HFFc6 (cell line): ENCODE measurements at regions not wholly inside any gene's neighbourhood (a gene's known extent, or its start where the extent isn't known, plus 50 kb on each side); places are given as distances from the start of the nearest gene placed in this dataset.

Experiments used
- DNase-seq: peaks from one replicate; pipeline ENCODE4 v3.0.0-alpha.2; 2018
- H3K27ac Mint-ChIP-seq: 2 replicates; pipeline ENCODE4 v1.8.0; 2020; ENCODE audit warnings: mild to moderate bottlenecking, mixed read lengths
- H3K27me3 Mint-ChIP-seq: 2 replicates; pipeline ENCODE4 v1.8.0; 2021; ENCODE audit warnings: mild to moderate bottlenecking, moderate library complexity, mixed read lengths; ENCODE audit not compliant: insufficient read depth
- H3K36me3 Mint-ChIP-seq: 2 replicates; pipeline ENCODE4 v1.8.0; 2021; ENCODE audit warnings: low read depth, mixed read lengths
- H3K4me1 Mint-ChIP-seq: 2 replicates; pipeline ENCODE4 v1.8.0; 2020; ENCODE audit warnings: low read depth, mixed read lengths
- H3K4me3 Mint-ChIP-seq: 2 replicates; pipeline ENCODE4 v1.8.0; 2020; ENCODE audit warnings: mild to moderate bottlenecking, moderate library complexity, mixed read lengths
- H3K9me3 Mint-ChIP-seq: 2 replicates; pipeline ENCODE4 v1.8.0; 2020; ENCODE audit warnings: mild to moderate bottlenecking, mixed read lengths
- CTCF ChIP-seq: fragments of 200-600 bp; sonication (generic); IDR thresholded peaks from 2 replicates; pipeline ENCODE4 v1.5.0; 2021; ENCODE audit warnings: antibody characterized with exemption, mild to moderate bottlenecking

GRCh38 chr15:87752250-87752951 is 504.1 kb downstream of the NTRK3 start:
- Mint-ChIP-seq H3K27ac (peak overlapping the region; percentile 72), H3K27me3 (peaks cover 4% of the 10 kb centered on the region), H3K4me1 (peaks cover 57% of the 10 kb centered on the region), H3K4me3 (peak overlapping the region; percentile 56; the same call in 1 of the 2 replicates), H3K9me3 (no peaks in the 10 kb centered on the region), H3K36me3 (no peaks in the 10 kb centered on the region)
- DNase-seq, result peak; percentile 80
- TF ChIP-seq CTCF, result no peak

- H3K4me3 Mint-ChIP-seq, result no peak overlapping the region
- peaks cover 5% of the 10 kb centered on the region for H3K27me3 Mint-ChIP-seq
- peaks cover 24% of the 10 kb centered on the region for H3K4me1 Mint-ChIP-seq
- no peaks in the 10 kb centered on the region for H3K36me3 Mint-ChIP-seq
- DNase-seq, result no peak
- H3K9me3 Mint-ChIP-seq, result no peaks in the 10 kb centered on the region
- no peak for TF ChIP-seq CTCF
- no peak overlapping the region for H3K27ac Mint-ChIP-seq
Observed at GRCh38 chr15:87748483-87748882, 508.1 kb downstream of the NTRK3 start.

- TF ChIP-seq CTCF, result no peak
- DNase-seq, result no peak
- no peak overlapping the region for H3K4me3 Mint-ChIP-seq
- H3K36me3 Mint-ChIP-seq, result no peaks in the 10 kb centered on the region
- H3K4me1 Mint-ChIP-seq, result peaks cover 15% of the 10 kb centered on the region
- no peaks in the 10 kb centered on the region for H3K9me3 Mint-ChIP-seq
- peaks cover 5% of the 10 kb centered on the region for H3K27me3 Mint-ChIP-seq
- H3K27ac Mint-ChIP-seq, result no peak overlapping the region
Observed at GRCh38 chr15:87747087-87747486, 509.5 kb downstream of the NTRK3 start.

GRCh38 chr15:87746333-87746732 is 510.2 kb downstream of the NTRK3 start:
- Mint-ChIP-seq H3K4me1 (peaks cover 8% of the 10 kb centered on the region), H3K27ac (no peak overlapping the region)

GRCh38 chr15:87744815-87745214 is 511.7 kb downstream of the NTRK3 start:
- Mint-ChIP-seq H3K9me3 (no peaks in the 10 kb centered on the region), H3K27me3 (peaks cover 4% of the 10 kb centered on the region), H3K27ac (no peak overlapping the region; the same call in 1 of the 2 replicates), H3K4me3 (no peak overlapping the region), H3K4me1 (peaks cover 18% of the 10 kb centered on the region), H3K36me3 (no peaks in the 10 kb centered on the region)
- TF ChIP-seq CTCF, result no peak
- DNase-seq, result no peak

More at GRCh38 chr15:87746333-87746732, 510.2 kb downstream of the NTRK3 start:
- Mint-ChIP-seq H3K36me3 (no peaks in the 10 kb centered on the region), H3K9me3 (no peaks in the 10 kb centered on the region), H3K27me3 (peaks cover 3% of the 10 kb centered on the region), H3K4me3 (no peak overlapping the region)
- DNase-seq, result no peak
- TF ChIP-seq CTCF, result no peak
